ENCODE measurements at regions not wholly inside any gene's neighbourhood (a gene's known extent, or its start where the extent isn't known, plus 50 kb on each side); places are given as distances from the start of the nearest gene placed in this dataset.

DNA sequence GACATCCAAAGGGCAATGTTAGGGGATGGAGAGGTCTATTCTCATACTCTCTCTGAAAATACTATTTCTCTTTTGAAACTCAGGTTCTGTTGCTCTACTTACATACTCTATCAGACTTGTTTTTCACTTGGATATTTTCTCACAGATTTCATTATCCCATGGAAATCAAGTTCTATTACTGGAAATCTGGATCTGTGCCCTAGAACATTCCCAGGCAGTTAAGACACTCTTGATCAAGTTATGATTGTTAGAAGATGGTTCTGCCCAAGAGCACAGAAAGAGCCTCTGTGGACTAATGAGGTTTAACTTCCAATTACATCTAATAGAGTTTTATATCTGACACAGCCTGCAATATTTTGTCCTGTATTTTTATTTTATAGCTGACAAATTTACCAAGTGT is 591.0 kb upstream of the ATP2B1 start:
- TF ChIP-seq, protein P1, sequence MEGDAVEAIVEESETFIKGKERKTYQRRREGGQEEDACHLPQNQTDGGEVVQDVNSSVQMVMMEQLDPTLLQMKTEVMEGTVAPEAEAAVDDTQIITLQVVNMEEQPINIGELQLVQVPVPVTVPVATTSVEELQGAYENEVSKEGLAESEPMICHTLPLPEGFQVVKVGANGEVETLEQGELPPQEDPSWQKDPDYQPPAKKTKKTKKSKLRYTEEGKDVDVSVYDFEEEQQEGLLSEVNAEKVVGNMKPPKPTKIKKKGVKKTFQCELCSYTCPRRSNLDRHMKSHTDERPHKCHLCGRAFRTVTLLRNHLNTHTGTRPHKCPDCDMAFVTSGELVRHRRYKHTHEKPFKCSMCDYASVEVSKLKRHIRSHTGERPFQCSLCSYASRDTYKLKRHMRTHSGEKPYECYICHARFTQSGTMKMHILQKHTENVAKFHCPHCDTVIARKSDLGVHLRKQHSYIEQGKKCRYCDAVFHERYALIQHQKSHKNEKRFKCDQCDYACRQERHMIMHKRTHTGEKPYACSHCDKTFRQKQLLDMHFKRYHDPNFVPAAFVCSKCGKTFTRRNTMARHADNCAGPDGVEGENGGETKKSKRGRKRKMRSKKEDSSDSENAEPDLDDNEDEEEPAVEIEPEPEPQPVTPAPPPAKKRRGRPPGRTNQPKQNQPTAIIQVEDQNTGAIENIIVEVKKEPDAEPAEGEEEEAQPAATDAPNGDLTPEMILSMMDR (IDR thresholded peaks at IDR 0.05): no peak
- TF ChIP-seq POLR2A (IDR thresholded peaks at IDR 0.05) (no peak), POLR2AphosphoS5 (IDR thresholded peaks at IDR 0.05) (no peak)

Measured in transverse colon (tissue), 4 donors.